IMR-90 (cell line): ENCODE measurements at regions not wholly inside any gene's neighbourhood (a gene's known extent, or its start where the extent isn't known, plus 50 kb on each side); places are given as distances from the start of the nearest gene placed in this dataset.

Source experiments
- MXI1 ChIP-seq: IDR thresholded peaks from 2 replicates; pipeline ENCODE4 v1.6.1; 2012; ENCODE audit warnings: low read depth, mild to moderate bottlenecking, low read length, moderate library complexity, borderline replicate concordance
- POLR2A ChIP-seq: IDR thresholded peaks from 2 replicates; pipeline ENCODE4 v1.6.1; 2012; ENCODE audit warnings: mild to moderate bottlenecking, low read depth, low read length
- TF ChIP-seq, protein P1 (sequence below): conservative IDR thresholded peaks from 2 replicates; pipeline ENCODE4 v1.5.1; 2012; ENCODE audit warnings: mild to moderate bottlenecking, low read depth, low read length, improper control_type of control experiment
- TF ChIP-seq, protein P2 (sequence below): fragments of 150-350 bp; IDR thresholded peaks from 2 replicates; pipeline ENCODE4 v1.6.1; 2017; ENCODE audit warnings: mild to moderate bottlenecking, antibody characterized with exemption, low read length, low read depth

DNA sequence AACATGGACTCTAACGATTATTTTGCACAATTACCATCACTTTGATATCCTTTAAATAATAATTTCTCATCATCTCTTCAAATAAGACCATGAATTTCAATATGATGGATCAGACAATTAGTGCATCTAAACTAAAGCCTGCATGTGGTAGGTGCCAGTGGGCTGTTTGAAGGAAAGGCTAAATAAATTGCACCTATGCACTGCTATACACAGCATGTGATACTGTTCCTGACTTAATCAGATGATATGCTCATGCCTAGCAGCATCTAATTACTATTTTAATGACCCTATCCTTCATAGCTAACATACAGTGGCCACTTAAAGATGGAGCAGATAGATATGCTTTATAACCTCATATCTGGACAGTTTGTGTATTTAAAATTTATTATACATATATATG, 731.6 kb upstream of the MANEA start:
- TF ChIP-seq POLR2A = no peak
- TF ChIP-seq, protein P1, sequence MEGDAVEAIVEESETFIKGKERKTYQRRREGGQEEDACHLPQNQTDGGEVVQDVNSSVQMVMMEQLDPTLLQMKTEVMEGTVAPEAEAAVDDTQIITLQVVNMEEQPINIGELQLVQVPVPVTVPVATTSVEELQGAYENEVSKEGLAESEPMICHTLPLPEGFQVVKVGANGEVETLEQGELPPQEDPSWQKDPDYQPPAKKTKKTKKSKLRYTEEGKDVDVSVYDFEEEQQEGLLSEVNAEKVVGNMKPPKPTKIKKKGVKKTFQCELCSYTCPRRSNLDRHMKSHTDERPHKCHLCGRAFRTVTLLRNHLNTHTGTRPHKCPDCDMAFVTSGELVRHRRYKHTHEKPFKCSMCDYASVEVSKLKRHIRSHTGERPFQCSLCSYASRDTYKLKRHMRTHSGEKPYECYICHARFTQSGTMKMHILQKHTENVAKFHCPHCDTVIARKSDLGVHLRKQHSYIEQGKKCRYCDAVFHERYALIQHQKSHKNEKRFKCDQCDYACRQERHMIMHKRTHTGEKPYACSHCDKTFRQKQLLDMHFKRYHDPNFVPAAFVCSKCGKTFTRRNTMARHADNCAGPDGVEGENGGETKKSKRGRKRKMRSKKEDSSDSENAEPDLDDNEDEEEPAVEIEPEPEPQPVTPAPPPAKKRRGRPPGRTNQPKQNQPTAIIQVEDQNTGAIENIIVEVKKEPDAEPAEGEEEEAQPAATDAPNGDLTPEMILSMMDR = no peak
- TF ChIP-seq, protein P2, sequence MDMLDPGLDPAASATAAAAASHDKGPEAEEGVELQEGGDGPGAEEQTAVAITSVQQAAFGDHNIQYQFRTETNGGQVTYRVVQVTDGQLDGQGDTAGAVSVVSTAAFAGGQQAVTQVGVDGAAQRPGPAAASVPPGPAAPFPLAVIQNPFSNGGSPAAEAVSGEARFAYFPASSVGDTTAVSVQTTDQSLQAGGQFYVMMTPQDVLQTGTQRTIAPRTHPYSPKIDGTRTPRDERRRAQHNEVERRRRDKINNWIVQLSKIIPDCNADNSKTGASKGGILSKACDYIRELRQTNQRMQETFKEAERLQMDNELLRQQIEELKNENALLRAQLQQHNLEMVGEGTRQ = no peak
- no peak for TF ChIP-seq MXI1
